ENCODE measurements at regions not wholly inside any gene's neighbourhood (a gene's known extent, or its start where the extent isn't known, plus 50 kb on each side); places are given as distances from the start of the nearest gene placed in this dataset.

- no peak for DNase-seq
These were observed 1146.9 kb upstream of the GJE1 start for GRCh38 chr6:140985679-140986275.

- no peak for DNase-seq
These were observed 1152.3 kb upstream of the GJE1 start for GRCh38 chr6:140980265-140980887.

- no peak for DNase-seq
These were observed 1153.1 kb upstream of the GJE1 start for GRCh38 chr6:140979642-140980091.

- DNase-seq: peak; percentile 53 to 54
These were observed 1155.3 kb upstream of the GJE1 start for GRCh38 chr6:140977403-140977802.

- no peak for DNase-seq
These were observed 1155.9 kb upstream of the GJE1 start for GRCh38 chr6:140976806-140977205.

GRCh38 chr6:140970485-140970884, 1162.2 kb upstream of the GJE1 start:
- no peak for DNase-seq

GRCh38 chr6:140968062-140968461, 1164.7 kb upstream of the GJE1 start:
- no peak for DNase-seq

- DNase-seq: no peak
These were observed 1166.0 kb upstream of the GJE1 start for GRCh38 chr6:140966676-140967075.

GRCh38 chr6:140960566-140960965, 1172.2 kb upstream of the GJE1 start:
- no peak for DNase-seq

GRCh38 chr6:140957386-140957785, 1175.3 kb upstream of the GJE1 start:
- no peak for DNase-seq

GRCh38 chr6:140956571-140957369, 1176.0 kb upstream of the GJE1 start:
- no peak for DNase-seq

- no peak for DNase-seq
These were observed 1192.3 kb upstream of the GJE1 start for GRCh38 chr6:140940251-140940925.

GRCh38 chr6:140932909-140933308, 1199.8 kb upstream of the GJE1 start:
- no peak for DNase-seq

- DNase-seq: no peak
These were observed 1201.1 kb upstream of the GJE1 start for GRCh38 chr6:140931581-140931980.

GRCh38 chr6:140929121-140929520, 1203.6 kb upstream of the GJE1 start:
- no peak for DNase-seq

- DNase-seq: no peak
These were observed 1209.7 kb upstream of the GJE1 start for GRCh38 chr6:140923048-140923447.

GRCh38 chr6:140921366-140922226, 1211.1 kb upstream of the GJE1 start:
- peak; percentile 32 to 35 for DNase-seq

GRCh38 chr6:140917911-140918310, 1214.8 kb upstream of the GJE1 start:
- DNase-seq: no peak

GRCh38 chr6:140915551-140915950, 1217.2 kb upstream of the GJE1 start:
- no peak for DNase-seq

- DNase-seq: no peak
These were observed 1217.6 kb upstream of the GJE1 start for GRCh38 chr6:140915103-140915502.

- no peak for DNase-seq
These were observed 1220.0 kb upstream of the GJE1 start for GRCh38 chr6:140912686-140913085.
